GM12878 (cell line): ENCODE measurements at regions not wholly inside any gene's neighbourhood (a gene's known extent, or its start where the extent isn't known, plus 50 kb on each side); places are given as distances from the start of the nearest gene placed in this dataset.

Experiments used
- ATAC-seq: fragments of 200-7000 bp; cut with Tn5 transposase; 3 replicates; pipeline ENCODE4 v1.9.1; 2020; ENCODE audit warnings: mild to moderate bottlenecking, moderate library complexity
- BruUV-seq: library from RNA; stranded (reverse); fragments of 400-500 nt; replicated peaks from 2 replicates; lab custom pipeline; 2021; lab: Mats Ljungman, UMichigan
- CTCF ChIA-PET: fragments of 300-600 bp; sonication (Branson Sonifier 250); formaldehyde crosslinking; extraction: SDS; loops from one replicate; lab custom pipeline; 2021; ENCODE audit warnings: inconsistent platforms; lab: Yijun Ruan, JAX
- POLR2A ChIA-PET: fragments of 350-600 bp; formaldehyde crosslinking; extraction: SDS; loops from one replicate; lab custom pipeline; 2021; ENCODE audit warnings: inconsistent platforms; lab: Charles Lee
- RAD21 ChIA-PET: fragments of 300-600 bp; sonication (Branson Sonifier 250); formaldehyde crosslinking; loops from one replicate; lab custom pipeline; 2023; ENCODE audit warnings: antibody characterized with exemption; ENCODE audit not compliant: unreplicated experiment; lab: Charles Lee
- SMC1A ChIA-PET: fragments of 300-600 bp; sonication (Branson Sonifier 250); formaldehyde crosslinking; loops from one replicate; lab custom pipeline; 2023; ENCODE audit not compliant: unreplicated experiment, uncharacterized antibody; lab: Charles Lee
- DNase-seq: peaks from one replicate; pipeline ENCODE4 v3.0.0-alpha.2; 2011; ENCODE audit warnings: low read depth, low spot score
- FAIRE-seq: peaks from 3 replicates; lab custom pipeline; 2011; peaks lifted over from hg19 to GRCh38; lab: Jason Lieb, UNC
- H2AFZ ChIP-seq: 2 replicates; pipeline ENCODE4 v1.6.0; 2011; ENCODE audit warnings: low read depth, low read length, control low read depth; ENCODE audit not compliant: control insufficient read depth
- H3K27ac ChIP-seq: 2 replicates; pipeline ENCODE4 v1.5.1; 2011; ENCODE audit warnings: control low read depth; ENCODE audit not compliant: control insufficient read depth, insufficient read depth
- H3K27me3 ChIP-seq, 2 experiments: replicated peaks in 1 of 2; 2 replicates each; pipeline versions ENCODE4 v1.6.0 to v1.6.1; 2011; ENCODE audit warnings: low read length in 1 of 2; ENCODE audit not compliant: control insufficient read depth in 2 of 2, insufficient read depth in 2 of 2
- H3K36me3 ChIP-seq, 2 experiments: 2 replicates each; pipeline ENCODE4 v1.5.1; 2011; ENCODE audit warnings: low read length in 1 of 2; ENCODE audit not compliant: control insufficient read depth in 2 of 2, insufficient read depth in 2 of 2
- H3K4me1 ChIP-seq: 2 replicates; pipeline ENCODE4 v1.6.1; 2011; ENCODE audit warnings: mild to moderate bottlenecking, low read length, moderate library complexity, mixed read lengths; ENCODE audit not compliant: control insufficient read depth, insufficient read depth
- H3K4me2 ChIP-seq: 2 replicates; pipeline ENCODE4 v1.6.0; 2011; ENCODE audit warnings: control low read depth; ENCODE audit not compliant: control insufficient read depth, insufficient read depth
- H3K4me3 ChIP-seq: fragments of 200-600 bp; sonication (generic); 2 replicates; pipeline ENCODE4 v1.5.1; 2016
- H3K79me2 ChIP-seq: 2 replicates; pipeline ENCODE4 v1.6.0; 2011; ENCODE audit warnings: low read length; ENCODE audit not compliant: control insufficient read depth, insufficient read depth
- H3K9ac ChIP-seq: 2 replicates; pipeline ENCODE4 v1.8.0; 2011; ENCODE audit warnings: low read length, control low read depth, mixed read lengths; ENCODE audit not compliant: control insufficient read depth, insufficient read depth
- H3K9me3 ChIP-seq: replicated peaks from 3 replicates; pipeline ENCODE4 v1.5.1; 2011; ENCODE audit warnings: mild to moderate bottlenecking, low read length; ENCODE audit not compliant: control insufficient read depth, insufficient read depth
- H4K20me1 ChIP-seq: 2 replicates; pipeline ENCODE4 v1.6.0; 2011; ENCODE audit not compliant: control insufficient read depth, insufficient read depth
- CBX3 ChIP-seq: fragments of 200-600 bp; sonication (generic); IDR thresholded peaks from 2 replicates; pipeline ENCODE4 v1.6.1; 2016; ENCODE audit warnings: low read depth, borderline replicate concordance
- CHD2 ChIP-seq: IDR thresholded peaks from 2 replicates; pipeline ENCODE4 v1.6.1; 2011; ENCODE audit warnings: low read depth, low read length, improper control_type of control experiment, borderline replicate concordance
- KAT2A ChIP-seq: conservative IDR thresholded peaks from 2 replicates; pipeline ENCODE4 v1.6.1; 2011; ENCODE audit warnings: low read depth, low read length; ENCODE audit not compliant: control insufficient read depth
- MXI1 ChIP-seq: fragments of 150-350 bp; IDR thresholded peaks from 2 replicates; pipeline ENCODE4 v1.6.1; 2011; ENCODE audit warnings: low read depth, mild to moderate bottlenecking, inconsistent platforms, low read length, improper control_type of control experiment
- MYB ChIP-seq: fragments of 150-350 bp; IDR thresholded peaks from 2 replicates; pipeline ENCODE4 v1.6.1; 2014; ENCODE audit warnings: mild to moderate bottlenecking, low read depth, low read length, borderline replicate concordance
- POLR2AphosphoS5 ChIP-seq: IDR thresholded peaks from 2 replicates; pipeline ENCODE4 v1.6.1; 2011; ENCODE audit warnings: mild to moderate bottlenecking, low read length, inconsistent platforms
- SPI1 ChIP-seq: IDR thresholded peaks from 2 replicates; pipeline ENCODE4 v1.6.1; 2011; ENCODE audit warnings: low read depth, mild to moderate bottlenecking, low read length, moderate library complexity, borderline replicate concordance; ENCODE audit not compliant: insufficient read depth
- SREBF2 ChIP-seq: IDR thresholded peaks from 2 replicates; pipeline ENCODE4 v1.6.1; 2012; ENCODE audit warnings: mild to moderate bottlenecking, low read length
- WGBS: methylation state at CpG from one replicate; pipeline ENCODE4 v1.1.6; 2016; ENCODE audit warnings: low lambda C conversion rate; ENCODE audit not compliant: insufficient replicate concordance, insufficient coverage; ENCODE audit errors: missing lambda C conversion rate; 5-methylcytosine and 5-hydroxymethylcytosine counted together
- in situ Hi-C: fragments of 300-500 bp; cut with MboI; formaldehyde crosslinking; loops from 9 replicates; pipeline ENCODE4 v1.14.3; 2018; ENCODE audit warnings: mixed read lengths
- intact Hi-C: fragments of 100-400 bp; cut with micrococcal nuclease; formaldehyde crosslinking; loops from one replicate; pipeline ENCODE4 v1.14.2; 2022; ENCODE audit not compliant: unreplicated experiment
- TF ChIP-seq, protein P1 (sequence below): IDR thresholded peaks from 2 replicates; pipeline ENCODE4 v1.6.1; 2012; ENCODE audit warnings: low read length, inconsistent platforms

DNA sequence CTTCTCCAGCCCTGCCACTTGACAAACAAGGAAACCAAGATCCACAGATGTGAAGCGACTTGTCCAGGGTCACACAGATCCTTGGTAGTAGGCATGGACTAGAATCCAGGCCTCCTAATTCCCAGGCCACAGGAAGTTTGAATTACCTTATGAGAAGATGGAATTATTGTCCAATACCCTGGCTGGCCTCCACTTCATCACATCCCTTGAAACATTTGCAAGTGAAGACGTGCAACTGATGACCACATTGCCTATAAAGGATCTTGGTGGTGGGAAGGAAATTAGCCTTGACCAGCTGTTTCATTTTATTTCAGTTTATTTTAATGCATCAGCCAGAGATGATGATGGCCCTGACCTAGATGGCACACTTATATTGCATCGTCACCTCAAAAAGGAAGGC is 165.8 kb upstream of the CAMK1G start:
- H3K4me3 ChIP-seq: no peak overlapping the region
- H4K20me1 ChIP-seq: no peaks in the 10 kb centered on the region
- H3K79me2 ChIP-seq: no peaks in the 10 kb centered on the region
- no peak overlapping the region for H2AFZ ChIP-seq
- TF ChIP-seq POLR2AphosphoS5 (no peak), CBX3 (no peak), MYB (no peak), SPI1 (no peak), CHD2 (no peak), KAT2A (no peak), SREBF2 (no peak), MXI1 (no peak)
- TF ChIP-seq, protein P1, sequence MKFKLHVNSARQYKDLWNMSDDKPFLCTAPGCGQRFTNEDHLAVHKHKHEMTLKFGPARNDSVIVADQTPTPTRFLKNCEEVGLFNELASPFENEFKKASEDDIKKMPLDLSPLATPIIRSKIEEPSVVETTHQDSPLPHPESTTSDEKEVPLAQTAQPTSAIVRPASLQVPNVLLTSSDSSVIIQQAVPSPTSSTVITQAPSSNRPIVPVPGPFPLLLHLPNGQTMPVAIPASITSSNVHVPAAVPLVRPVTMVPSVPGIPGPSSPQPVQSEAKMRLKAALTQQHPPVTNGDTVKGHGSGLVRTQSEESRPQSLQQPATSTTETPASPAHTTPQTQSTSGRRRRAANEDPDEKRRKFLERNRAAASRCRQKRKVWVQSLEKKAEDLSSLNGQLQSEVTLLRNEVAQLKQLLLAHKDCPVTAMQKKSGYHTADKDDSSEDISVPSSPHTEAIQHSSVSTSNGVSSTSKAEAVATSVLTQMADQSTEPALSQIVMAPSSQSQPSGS: no peak
- no peak overlapping the region for H3K9ac ChIP-seq
- H3K27ac ChIP-seq: no peak overlapping the region
- intact Hi-C loops: no loop called here
- ChIA-PET SMC1A (no interaction called here), POLR2A (no interaction called here), RAD21 (no interaction called here), CTCF (no interaction called here)
- in situ Hi-C loops: no loop called here
- no peaks in the 10 kb centered on the region for H3K4me1 ChIP-seq
- no TSS peak for BruUV-seq
- WGBS: 25% methylated on average over 3 of the region's 3 CpGs
- peaks cover 0 to 4% of the 10 kb centered on the region in 2 experiments; a peak in 1 of 4 replicates for H3K27me3 ChIP-seq
- DNase-seq (no peak), FAIRE-seq (no peak), ATAC-seq (no peak)
- no peaks in the 10 kb centered on the region for H3K9me3 ChIP-seq
- H3K4me2 ChIP-seq: no peak overlapping the region
- H3K36me3 ChIP-seq: no peaks in the 10 kb centered on the region
